GM23338 (cell line): ENCODE measurements at regions not wholly inside any gene's neighbourhood (a gene's known extent, or its start where the extent isn't known, plus 50 kb on each side); places are given as distances from the start of the nearest gene placed in this dataset.

Source experiments
- ATAC-seq: fragments of 200-7000 bp; cut with Tn5 transposase; 3 replicates; pipeline ENCODE4 v1.9.1; 2020
- DNase-seq: peaks from one replicate; pipeline ENCODE4 v3.0.0-alpha.2; 2015; ENCODE audit warnings: low spot score
- H2AFZ ChIP-seq: fragments of 200-600 bp; sonication (generic); 2 replicates; pipeline ENCODE4 v1.8.0; 2016; ENCODE audit warnings: antibody characterized with exemption, mild to moderate bottlenecking, moderate library complexity
- H3F3A ChIP-seq: fragments of 200-600 bp; sonication (generic); replicated peaks from 2 replicates; pipeline ENCODE4 v1.8.0; 2017; ENCODE audit warnings: antibody characterized with exemption, mixed run types, low read depth
- H3K27ac ChIP-seq: fragments of 200-600 bp; sonication (generic); 2 replicates; pipeline ENCODE4 v1.6.1; 2016; ENCODE audit warnings: low read depth
- H3K27me3 ChIP-seq: fragments of 200-600 bp; sonication (generic); 2 replicates; pipeline ENCODE4 v1.8.0; 2016; ENCODE audit warnings: mild to moderate bottlenecking, mixed run types, moderate library complexity; ENCODE audit not compliant: insufficient read depth
- H3K36me3 ChIP-seq: fragments of 200-600 bp; sonication (generic); 2 replicates; pipeline ENCODE4 v1.8.0; 2016; ENCODE audit warnings: mild to moderate bottlenecking; ENCODE audit not compliant: insufficient read depth
- H3K4me1 ChIP-seq: fragments of 200-600 bp; sonication (generic); 2 replicates; pipeline ENCODE4 v1.8.0; 2016; ENCODE audit warnings: mild to moderate bottlenecking, moderate library complexity; ENCODE audit not compliant: insufficient read depth
- H3K4me2 ChIP-seq: fragments of 200-600 bp; sonication (generic); 2 replicates; pipeline ENCODE4 v1.7.1; 2017; ENCODE audit warnings: mixed run types
- H3K4me3 ChIP-seq: fragments of 200-600 bp; sonication (generic); 2 replicates; pipeline ENCODE4 v1.6.1; 2016; ENCODE audit warnings: mixed run types
- H3K79me2 ChIP-seq: fragments of 200-600 bp; sonication (generic); replicated peaks from 2 replicates; pipeline ENCODE4 v1.8.0; 2017; ENCODE audit warnings: mild to moderate bottlenecking; ENCODE audit not compliant: insufficient read depth
- H3K9me2 ChIP-seq: fragments of 200-600 bp; sonication (generic); 2 replicates; pipeline ENCODE4 v1.8.0; 2017; ENCODE audit not compliant: insufficient read depth
- H4K20me1 ChIP-seq: fragments of 200-600 bp; sonication (generic); replicated peaks from 2 replicates; pipeline ENCODE4 v1.8.0; 2017; ENCODE audit warnings: mild to moderate bottlenecking; ENCODE audit not compliant: insufficient read depth
- H3K27ac Mint-ChIP-seq: 2 replicates; pipeline ENCODE4 v1.8.0; 2020; ENCODE audit warnings: inconsistent platforms, mild to moderate bottlenecking, moderate library complexity, mixed read lengths
- H3K27me3 Mint-ChIP-seq: 3 replicates; pipeline ENCODE4 v1.8.0; 2022; ENCODE audit warnings: low read depth, mild to moderate bottlenecking, moderate library complexity, mixed read lengths, inconsistent platforms; ENCODE audit not compliant: insufficient read depth, poor library complexity
- H3K36me3 Mint-ChIP-seq: 3 replicates; pipeline ENCODE4 v1.8.0; 2021; ENCODE audit warnings: low read depth, mild to moderate bottlenecking, inconsistent platforms, moderate library complexity, mixed read lengths
- H3K4me1 Mint-ChIP-seq: 3 replicates; pipeline ENCODE4 v1.8.0; 2020; ENCODE audit warnings: mild to moderate bottlenecking, inconsistent platforms, mixed read lengths
- H3K4me3 Mint-ChIP-seq: 3 replicates; pipeline ENCODE4 v1.8.0; 2021; ENCODE audit warnings: moderate library complexity, mild to moderate bottlenecking, inconsistent platforms, mixed read lengths
- H3K9me3 Mint-ChIP-seq: 3 replicates; pipeline ENCODE4 v1.8.0; 2020; ENCODE audit warnings: moderate library complexity, mild to moderate bottlenecking, inconsistent platforms, mixed read lengths
- EZH2phosphoT487 ChIP-seq: fragments of 200-600 bp; sonication (generic); IDR thresholded peaks from one replicate; pipeline ENCODE4 v1.8.1; 2018; ENCODE audit warnings: antibody characterized with exemption; ENCODE audit not compliant: unreplicated experiment
- NANOG ChIP-seq: IDR thresholded peaks from 2 replicates; pipeline ENCODE4 v1.6.1; 2016; ENCODE audit warnings: antibody characterized with exemption, borderline replicate concordance
- POLR2AphosphoS5 ChIP-seq: IDR thresholded peaks from 2 replicates; pipeline ENCODE4 v1.6.1; 2016; ENCODE audit warnings: antibody characterized with exemption, low read depth
- STAT1 ChIP-seq: IDR thresholded peaks from one replicate; pipeline ENCODE4 v1.6.1; 2016; ENCODE audit warnings: antibody characterized with exemption; ENCODE audit not compliant: unreplicated experiment
- TF ChIP-seq, protein P1 (sequence below): fragments of 250-450 bp; sonication (Bioruptor Pico); IDR thresholded peaks from 2 replicates; pipeline ENCODE4 v1.5.0; 2020; ENCODE audit warnings: mild to moderate bottlenecking, moderate library complexity
- TF ChIP-seq, protein P2 (sequence below), 2 experiments: fragments of 200-600 bp in 1 of 2; sonication (generic) in 1 of 2; conservative IDR thresholded peaks; 2 replicates each; pipeline versions ENCODE4 v1.5.1 to v1.6.1; 2016 to 2017; ENCODE audit warnings: antibody characterized with exemption in 2 of 2, low read depth in 2 of 2, mild to moderate bottlenecking in 2 of 2, moderate library complexity in 1 of 2
- TF ChIP-seq, protein P3 (sequence below): IDR thresholded peaks from 2 replicates; pipeline ENCODE4 v1.6.1; 2016; ENCODE audit warnings: antibody characterized with exemption

GRCh38 chr18:72667932-72668331, 123.8 kb upstream of the CBLN2 start (continued):
- TF ChIP-seq, protein P1, sequence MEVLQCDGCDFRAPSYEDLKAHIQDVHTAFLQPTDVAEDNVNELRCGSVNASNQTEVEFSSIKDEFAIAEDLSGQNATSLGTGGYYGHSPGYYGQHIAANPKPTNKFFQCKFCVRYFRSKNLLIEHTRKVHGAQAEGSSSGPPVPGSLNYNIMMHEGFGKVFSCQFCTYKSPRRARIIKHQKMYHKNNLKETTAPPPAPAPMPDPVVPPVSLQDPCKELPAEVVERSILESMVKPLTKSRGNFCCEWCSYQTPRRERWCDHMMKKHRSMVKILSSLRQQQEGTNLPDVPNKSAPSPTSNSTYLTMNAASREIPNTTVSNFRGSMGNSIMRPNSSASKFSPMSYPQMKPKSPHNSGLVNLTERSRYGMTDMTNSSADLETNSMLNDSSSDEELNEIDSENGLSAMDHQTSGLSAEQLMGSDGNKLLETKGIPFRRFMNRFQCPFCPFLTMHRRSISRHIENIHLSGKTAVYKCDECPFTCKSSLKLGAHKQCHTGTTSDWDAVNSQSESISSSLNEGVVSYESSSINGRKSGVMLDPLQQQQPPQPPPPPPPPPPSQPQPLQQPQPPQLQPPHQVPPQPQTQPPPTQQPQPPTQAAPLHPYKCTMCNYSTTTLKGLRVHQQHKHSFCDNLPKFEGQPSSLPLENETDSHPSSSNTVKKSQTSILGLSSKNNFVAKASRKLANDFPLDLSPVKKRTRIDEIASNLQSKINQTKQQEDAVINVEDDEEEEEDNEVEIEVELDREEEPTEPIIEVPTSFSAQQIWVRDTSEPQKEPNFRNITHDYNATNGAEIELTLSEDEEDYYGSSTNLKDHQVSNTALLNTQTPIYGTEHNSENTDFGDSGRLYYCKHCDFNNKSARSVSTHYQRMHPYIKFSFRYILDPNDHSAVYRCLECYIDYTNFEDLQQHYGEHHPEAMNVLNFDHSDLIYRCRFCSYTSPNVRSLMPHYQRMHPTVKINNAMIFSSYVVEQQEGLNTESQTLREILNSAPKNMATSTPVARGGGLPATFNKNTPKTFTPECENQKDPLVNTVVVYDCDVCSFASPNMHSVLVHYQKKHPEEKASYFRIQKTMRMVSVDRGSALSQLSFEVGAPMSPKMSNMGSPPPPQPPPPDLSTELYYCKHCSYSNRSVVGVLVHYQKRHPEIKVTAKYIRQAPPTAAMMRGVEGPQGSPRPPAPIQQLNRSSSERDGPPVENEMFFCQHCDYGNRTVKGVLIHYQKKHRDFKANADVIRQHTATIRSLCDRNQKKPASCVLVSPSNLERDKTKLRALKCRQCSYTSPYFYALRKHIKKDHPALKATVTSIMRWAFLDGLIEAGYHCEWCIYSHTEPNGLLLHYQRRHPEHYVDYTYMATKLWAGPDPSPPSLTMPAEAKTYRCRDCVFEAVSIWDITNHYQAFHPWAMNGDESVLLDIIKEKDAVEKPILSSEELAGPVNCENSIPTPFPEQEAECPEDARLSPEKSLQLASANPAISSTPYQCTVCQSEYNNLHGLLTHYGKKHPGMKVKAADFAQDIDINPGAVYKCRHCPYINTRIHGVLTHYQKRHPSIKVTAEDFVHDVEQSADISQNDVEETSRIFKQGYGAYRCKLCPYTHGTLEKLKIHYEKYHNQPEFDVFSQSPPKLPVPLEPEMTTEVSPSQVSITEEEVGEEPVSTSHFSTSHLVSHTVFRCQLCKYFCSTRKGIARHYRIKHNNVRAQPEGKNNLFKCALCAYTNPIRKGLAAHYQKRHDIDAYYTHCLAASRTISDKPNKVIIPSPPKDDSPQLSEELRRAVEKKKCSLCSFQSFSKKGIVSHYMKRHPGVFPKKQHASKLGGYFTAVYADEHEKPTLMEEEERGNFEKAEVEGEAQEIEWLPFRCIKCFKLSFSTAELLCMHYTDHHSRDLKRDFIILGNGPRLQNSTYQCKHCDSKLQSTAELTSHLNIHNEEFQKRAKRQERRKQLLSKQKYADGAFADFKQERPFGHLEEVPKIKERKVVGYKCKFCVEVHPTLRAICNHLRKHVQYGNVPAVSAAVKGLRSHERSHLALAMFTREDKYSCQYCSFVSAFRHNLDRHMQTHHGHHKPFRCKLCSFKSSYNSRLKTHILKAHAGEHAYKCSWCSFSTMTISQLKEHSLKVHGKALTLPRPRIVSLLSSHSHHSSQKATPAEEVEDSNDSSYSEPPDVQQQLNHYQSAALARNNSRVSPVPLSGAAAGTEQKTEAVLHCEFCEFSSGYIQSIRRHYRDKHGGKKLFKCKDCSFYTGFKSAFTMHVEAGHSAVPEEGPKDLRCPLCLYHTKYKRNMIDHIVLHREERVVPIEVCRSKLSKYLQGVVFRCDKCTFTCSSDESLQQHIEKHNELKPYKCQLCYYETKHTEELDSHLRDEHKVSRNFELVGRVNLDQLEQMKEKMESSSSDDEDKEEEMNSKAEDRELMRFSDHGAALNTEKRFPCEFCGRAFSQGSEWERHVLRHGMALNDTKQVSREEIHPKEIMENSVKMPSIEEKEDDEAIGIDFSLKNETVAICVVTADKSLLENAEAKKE (CRISPR knock-in tag): no peak
- TF ChIP-seq, protein P2, sequence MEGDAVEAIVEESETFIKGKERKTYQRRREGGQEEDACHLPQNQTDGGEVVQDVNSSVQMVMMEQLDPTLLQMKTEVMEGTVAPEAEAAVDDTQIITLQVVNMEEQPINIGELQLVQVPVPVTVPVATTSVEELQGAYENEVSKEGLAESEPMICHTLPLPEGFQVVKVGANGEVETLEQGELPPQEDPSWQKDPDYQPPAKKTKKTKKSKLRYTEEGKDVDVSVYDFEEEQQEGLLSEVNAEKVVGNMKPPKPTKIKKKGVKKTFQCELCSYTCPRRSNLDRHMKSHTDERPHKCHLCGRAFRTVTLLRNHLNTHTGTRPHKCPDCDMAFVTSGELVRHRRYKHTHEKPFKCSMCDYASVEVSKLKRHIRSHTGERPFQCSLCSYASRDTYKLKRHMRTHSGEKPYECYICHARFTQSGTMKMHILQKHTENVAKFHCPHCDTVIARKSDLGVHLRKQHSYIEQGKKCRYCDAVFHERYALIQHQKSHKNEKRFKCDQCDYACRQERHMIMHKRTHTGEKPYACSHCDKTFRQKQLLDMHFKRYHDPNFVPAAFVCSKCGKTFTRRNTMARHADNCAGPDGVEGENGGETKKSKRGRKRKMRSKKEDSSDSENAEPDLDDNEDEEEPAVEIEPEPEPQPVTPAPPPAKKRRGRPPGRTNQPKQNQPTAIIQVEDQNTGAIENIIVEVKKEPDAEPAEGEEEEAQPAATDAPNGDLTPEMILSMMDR (conservative IDR thresholded peaks at IDR 0.05; ENCODE audit: low read depth in 2 of 2): no peak
- TF ChIP-seq NANOG (no peak), STAT1 (no peak)

- no peak overlapping the region for H3K27ac ChIP-seq
- no peaks in the 10 kb centered on the region for H3K4me1 ChIP-seq
- Mint-ChIP-seq H3K27ac (no peak overlapping the region), H3K4me3 (no peak overlapping the region), H3K9me3 (peaks cover 64% of the 10 kb centered on the region), H3K4me1 (no peaks in the 10 kb centered on the region), H3K27me3 (peaks cover 3% of the 10 kb centered on the region), H3K36me3 (peaks cover 2% of the 10 kb centered on the region; the same call in 1 of the 3 replicates)
- DNase-seq: peak; percentile 80
- no peaks in the 10 kb centered on the region for H3K36me3 ChIP-seq
- H3K4me3 ChIP-seq: no peak overlapping the region
- H2AFZ ChIP-seq: no peak overlapping the region
- H3K79me2 ChIP-seq: no peaks in the 10 kb centered on the region
- no peak overlapping the region for H3K4me2 ChIP-seq
- no peaks in the 10 kb centered on the region for H3K9me2 ChIP-seq
- H3F3A ChIP-seq: no peaks in the 10 kb centered on the region
- H4K20me1 ChIP-seq: no peaks in the 10 kb centered on the region; the same call in 1 of the 2 replicates
- H3K27me3 ChIP-seq: no peaks in the 10 kb centered on the region
- ATAC-seq: peak; percentile 75
- TF ChIP-seq EZH2phosphoT487: no peak
- TF ChIP-seq, protein P3, sequence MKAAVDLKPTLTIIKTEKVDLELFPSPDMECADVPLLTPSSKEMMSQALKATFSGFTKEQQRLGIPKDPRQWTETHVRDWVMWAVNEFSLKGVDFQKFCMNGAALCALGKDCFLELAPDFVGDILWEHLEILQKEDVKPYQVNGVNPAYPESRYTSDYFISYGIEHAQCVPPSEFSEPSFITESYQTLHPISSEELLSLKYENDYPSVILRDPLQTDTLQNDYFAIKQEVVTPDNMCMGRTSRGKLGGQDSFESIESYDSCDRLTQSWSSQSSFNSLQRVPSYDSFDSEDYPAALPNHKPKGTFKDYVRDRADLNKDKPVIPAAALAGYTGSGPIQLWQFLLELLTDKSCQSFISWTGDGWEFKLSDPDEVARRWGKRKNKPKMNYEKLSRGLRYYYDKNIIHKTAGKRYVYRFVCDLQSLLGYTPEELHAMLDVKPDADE: no peak
- TF ChIP-seq, protein P2 (conservative IDR thresholded peaks at IDR 0.05; ENCODE audit: low read depth in 2 of 2): peak; percentile 72 to 76
- TF ChIP-seq POLR2AphosphoS5: no peak
Observed at GRCh38 chr18:72652990-72653593, 109.0 kb upstream of the CBLN2 start.
